ENCODE measurements at regions not wholly inside any gene's neighbourhood (a gene's known extent, or its start where the extent isn't known, plus 50 kb on each side); places are given as distances from the start of the nearest gene placed in this dataset.

DNA sequence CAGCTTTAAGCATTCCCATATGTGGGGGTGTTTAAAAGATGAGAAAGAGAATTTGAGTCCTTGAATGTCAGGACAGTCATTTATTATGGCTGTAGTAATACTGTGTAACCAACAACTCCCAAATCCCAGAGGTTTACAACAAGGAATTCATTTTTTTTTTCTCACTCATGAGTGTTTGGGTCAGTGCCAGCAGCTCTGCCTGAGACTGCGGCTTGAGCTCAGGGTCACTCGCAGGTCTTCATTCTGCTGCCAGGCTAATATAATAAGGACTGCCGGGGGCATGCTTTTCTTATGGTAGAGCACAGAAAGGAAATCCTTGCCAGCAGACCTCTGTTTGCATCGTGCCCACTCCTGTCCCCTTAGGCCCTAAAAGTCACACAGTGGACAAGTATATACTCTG lies 277.9 kb upstream of the LMCD1 start:
- intact Hi-C loops (cut with DNase I): no loop called here
- TF ChIP-seq CTCF (IDR thresholded peaks at IDR 0.05; ENCODE audit: borderline replicate concordance, extremely low read depth, insufficient read depth): no peak
- H3K36me3 ChIP-seq (ENCODE audit: control insufficient read depth in 2 of 3, insufficient read depth in 3 of 3, low read length in 3 of 3): no peaks in the 10 kb centered on the region
- H3K9me3 ChIP-seq (ENCODE audit: control insufficient read depth in 2 of 3, insufficient read depth in 1 of 3, low read length in 3 of 3): no peaks in the 10 kb centered on the region
- no peak overlapping the region for H3K9ac ChIP-seq (ENCODE audit: low read length in 3 of 3)
- no peaks in the 10 kb centered on the region for H3K27me3 ChIP-seq (ENCODE audit: control insufficient read depth, insufficient read depth, low read length)
- FAIRE-seq (no peak), DNase-seq (peak in 3 of 5 donors; percentile 12 to 63 (median 32))
- no peak overlapping the region for H3K27ac ChIP-seq (ENCODE audit: low read depth in 2 of 2, low read length in 2 of 2)
- no peak overlapping the region for H3K4me3 ChIP-seq (ENCODE audit: low read length in 3 of 3)
- peaks cover 0 to 10% (median 0%) of the 10 kb centered on the region in 3 donors for H3K4me1 ChIP-seq (ENCODE audit: control insufficient read depth in 2 of 3, insufficient read depth in 2 of 3, low read depth in 1 of 3, low read length in 3 of 3)

DNA sequence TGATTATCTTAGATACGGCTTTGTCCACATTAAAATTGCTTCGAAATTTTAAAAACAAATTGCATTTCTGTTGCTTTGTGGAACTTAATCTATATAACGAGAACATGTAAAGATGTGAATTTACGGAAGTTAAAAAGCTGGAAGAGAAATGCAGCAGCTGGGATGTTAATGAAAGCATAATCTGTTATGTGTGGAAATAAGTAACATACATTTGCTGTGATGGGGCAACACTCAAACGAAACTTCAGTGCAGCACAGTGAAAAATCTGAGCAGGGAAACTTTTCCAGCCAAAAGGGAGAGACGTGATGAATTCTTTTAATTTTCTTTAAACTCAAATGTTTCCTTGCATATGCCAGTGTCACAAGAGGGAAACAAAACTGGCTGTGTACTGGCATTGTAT lies 276.7 kb upstream of the LMCD1 start:
- no peak for DNase-seq
- no peak for FAIRE-seq
- no peaks in the 10 kb centered on the region for H3K36me3 ChIP-seq (ENCODE audit: control insufficient read depth in 2 of 3, insufficient read depth in 3 of 3, low read length in 3 of 3)
- H3K4me1 ChIP-seq (ENCODE audit: control insufficient read depth in 2 of 3, insufficient read depth in 2 of 3, low read depth in 1 of 3, low read length in 3 of 3): peaks cover 0 to 10% (median 0%) of the 10 kb centered on the region in 3 donors
- TF ChIP-seq CTCF (IDR thresholded peaks at IDR 0.05; ENCODE audit: borderline replicate concordance, extremely low read depth, insufficient read depth): no peak
- H3K9me3 ChIP-seq (ENCODE audit: control insufficient read depth in 2 of 3, insufficient read depth in 1 of 3, low read length in 3 of 3): no peaks in the 10 kb centered on the region
- intact Hi-C loops (cut with DNase I): no loop called here
- no peak overlapping the region for H3K27ac ChIP-seq (ENCODE audit: low read depth in 2 of 2, low read length in 2 of 2)
- no peak overlapping the region for H3K4me3 ChIP-seq (ENCODE audit: low read length in 3 of 3)
- no peak overlapping the region for H3K9ac ChIP-seq (ENCODE audit: low read length in 3 of 3)
- no peaks in the 10 kb centered on the region for H3K27me3 ChIP-seq (ENCODE audit: control insufficient read depth, insufficient read depth, low read length)

DNA sequence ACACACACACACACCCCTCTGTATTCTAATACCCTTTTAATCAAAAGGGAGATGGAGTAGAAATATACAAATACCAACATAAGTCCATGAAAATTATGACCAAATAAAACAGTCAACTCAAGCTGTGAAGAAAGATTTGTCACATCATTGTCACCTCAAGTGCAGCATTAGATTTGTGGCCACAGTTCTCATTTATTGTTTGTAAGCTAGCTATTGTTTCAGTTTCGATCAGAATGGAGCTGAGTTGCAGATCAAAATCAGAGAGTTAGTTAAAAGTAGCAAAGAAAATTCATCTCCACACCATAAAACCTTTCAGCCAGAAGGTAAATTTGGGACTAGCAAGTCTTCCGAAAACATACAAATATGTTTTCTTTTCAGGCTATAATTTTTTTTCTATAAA lies 267.7 kb upstream of the LMCD1 start:
- Histone ChIP-seq H3K27ac (ENCODE audit: low read depth in 2 of 2, low read length in 2 of 2) (no peak overlapping the region), H3K9ac (ENCODE audit: low read length in 3 of 3) (no peak overlapping the region), H3K4me1 (ENCODE audit: control insufficient read depth in 2 of 3, insufficient read depth in 2 of 3, low read depth in 1 of 3, low read length in 3 of 3) (no peaks in the 10 kb centered on the region), H3K36me3 (ENCODE audit: control insufficient read depth in 2 of 3, insufficient read depth in 3 of 3, low read length in 3 of 3) (no peaks in the 10 kb centered on the region), H3K4me3 (ENCODE audit: low read length in 3 of 3) (no peak overlapping the region), H3K9me3 (ENCODE audit: control insufficient read depth in 2 of 3, insufficient read depth in 1 of 3, low read length in 3 of 3) (no peaks in the 10 kb centered on the region), H3K27me3 (ENCODE audit: control insufficient read depth, insufficient read depth, low read length) (no peaks in the 10 kb centered on the region)
- DNase-seq (no peak), FAIRE-seq (no peak)
- no peak for TF ChIP-seq CTCF (IDR thresholded peaks at IDR 0.05; ENCODE audit: borderline replicate concordance, extremely low read depth, insufficient read depth)
- intact Hi-C loops (cut with DNase I): no loop called here

- DNase-seq (no peak), FAIRE-seq (no peak)
- H3K4me3 ChIP-seq (ENCODE audit: low read length in 3 of 3): no peak overlapping the region
- intact Hi-C loops (cut with DNase I): no loop called here
- no peak overlapping the region for H3K27ac ChIP-seq (ENCODE audit: low read depth in 2 of 2, low read length in 2 of 2)
- no peaks in the 10 kb centered on the region for H3K9me3 ChIP-seq (ENCODE audit: control insufficient read depth in 2 of 3, insufficient read depth in 1 of 3, low read length in 3 of 3)
- no peak overlapping the region for H3K9ac ChIP-seq (ENCODE audit: low read length in 3 of 3)
- H3K27me3 ChIP-seq (ENCODE audit: control insufficient read depth, insufficient read depth, low read length): no peaks in the 10 kb centered on the region
- TF ChIP-seq CTCF (IDR thresholded peaks at IDR 0.05; ENCODE audit: borderline replicate concordance, extremely low read depth, insufficient read depth): no peak
- no peaks in the 10 kb centered on the region for H3K4me1 ChIP-seq (ENCODE audit: control insufficient read depth in 2 of 3, insufficient read depth in 2 of 3, low read depth in 1 of 3, low read length in 3 of 3)
- H3K36me3 ChIP-seq (ENCODE audit: control insufficient read depth in 2 of 3, insufficient read depth in 3 of 3, low read length in 3 of 3): no peaks in the 10 kb centered on the region
Observed at GRCh38 chr3:8236264-8236663, 265.4 kb upstream of the LMCD1 start.

All from kidney (tissue), 13 donors.